Jurkat, Clone E6-1 (cell line): ENCODE measurements at regions not wholly inside any gene's neighbourhood (a gene's known extent, or its start where the extent isn't known, plus 50 kb on each side); places are given as distances from the start of the nearest gene placed in this dataset.
"Not testable (repeated sequence)": the region's sequence is repeated elsewhere in the genome, so short reads cannot be mapped to it uniquely, and the experiment has no call there.

Source experiments
- DNase-seq: peaks from one replicate; pipeline ENCODE4 v3.0.0-alpha.2; 2011; ENCODE audit warnings: low read depth, low spot score
- H3K4me3 ChIP-seq: 2 replicates; pipeline ENCODE4 v1.5.1; 2011; ENCODE audit warnings: mild to moderate bottlenecking, low read length, control low read depth, moderate library complexity

DNA sequence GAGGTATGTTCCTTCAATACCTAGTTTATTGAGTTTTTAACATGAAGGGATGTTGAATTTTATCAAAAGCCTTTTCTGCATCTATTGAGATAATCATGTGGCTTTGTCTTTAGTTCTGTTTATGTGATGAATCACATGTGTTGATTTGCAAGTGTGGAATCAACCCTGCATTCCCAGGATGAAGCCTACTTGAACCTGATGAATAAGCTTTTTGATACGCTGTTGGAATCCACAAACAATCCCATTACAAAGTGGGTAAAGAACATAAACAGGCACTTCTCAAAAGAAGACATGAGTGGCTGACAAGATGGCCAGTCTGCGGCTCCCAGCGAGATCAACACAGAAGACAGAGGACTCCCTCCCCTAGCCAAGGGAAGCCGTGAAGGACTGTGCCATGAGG lies 156.0 kb downstream of the SPATA18 start:
- H3K4me3 ChIP-seq, DNase-seq: not testable (repeated sequence)

DNA sequence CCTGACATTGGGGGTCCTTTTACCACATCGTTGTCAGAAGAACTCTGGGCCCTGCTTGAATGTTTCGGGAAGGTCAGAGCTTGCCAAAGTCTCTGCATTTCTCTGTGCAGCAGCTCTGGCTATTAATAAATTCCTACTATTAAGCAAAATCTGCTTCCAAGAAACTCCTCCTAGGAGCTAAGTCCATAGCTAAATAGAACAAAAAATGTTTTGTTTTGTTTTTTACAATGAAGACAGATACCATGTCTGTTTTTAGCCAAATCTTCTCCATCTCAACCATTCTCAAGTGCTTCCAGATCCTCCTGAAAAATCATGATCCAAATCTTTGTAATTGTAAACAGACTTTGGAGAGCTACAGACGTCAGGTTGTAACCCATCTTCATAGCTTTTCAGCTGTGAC lies 161.6 kb downstream of the SPATA18 start:
- DNase-seq, result no peak

DNA sequence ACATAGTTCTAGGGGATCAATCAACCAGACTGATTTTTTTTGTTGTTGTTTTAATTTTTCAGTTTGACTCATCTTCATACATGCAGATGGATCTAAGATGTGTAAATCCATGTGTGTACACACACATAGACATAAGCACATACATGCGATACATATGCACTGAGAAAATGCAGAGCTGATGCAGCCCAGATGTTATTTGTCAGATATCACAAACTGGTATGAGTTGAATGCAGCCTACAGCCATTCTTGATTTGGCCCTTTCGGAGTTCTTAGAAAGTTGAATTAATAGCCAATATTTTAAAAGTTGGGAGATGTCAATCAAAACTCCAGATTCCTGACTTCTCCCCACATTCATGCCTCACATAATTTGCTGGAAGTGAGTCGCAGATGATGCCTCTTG lies 180.4 kb downstream of the SPATA18 start:
- no peak overlapping the region for H3K4me3 ChIP-seq
- DNase-seq, result no peak

More for the DNA sequence above, 161.6 kb downstream of the SPATA18 start:
- H3K4me3 ChIP-seq, result no peak overlapping the region

DNA sequence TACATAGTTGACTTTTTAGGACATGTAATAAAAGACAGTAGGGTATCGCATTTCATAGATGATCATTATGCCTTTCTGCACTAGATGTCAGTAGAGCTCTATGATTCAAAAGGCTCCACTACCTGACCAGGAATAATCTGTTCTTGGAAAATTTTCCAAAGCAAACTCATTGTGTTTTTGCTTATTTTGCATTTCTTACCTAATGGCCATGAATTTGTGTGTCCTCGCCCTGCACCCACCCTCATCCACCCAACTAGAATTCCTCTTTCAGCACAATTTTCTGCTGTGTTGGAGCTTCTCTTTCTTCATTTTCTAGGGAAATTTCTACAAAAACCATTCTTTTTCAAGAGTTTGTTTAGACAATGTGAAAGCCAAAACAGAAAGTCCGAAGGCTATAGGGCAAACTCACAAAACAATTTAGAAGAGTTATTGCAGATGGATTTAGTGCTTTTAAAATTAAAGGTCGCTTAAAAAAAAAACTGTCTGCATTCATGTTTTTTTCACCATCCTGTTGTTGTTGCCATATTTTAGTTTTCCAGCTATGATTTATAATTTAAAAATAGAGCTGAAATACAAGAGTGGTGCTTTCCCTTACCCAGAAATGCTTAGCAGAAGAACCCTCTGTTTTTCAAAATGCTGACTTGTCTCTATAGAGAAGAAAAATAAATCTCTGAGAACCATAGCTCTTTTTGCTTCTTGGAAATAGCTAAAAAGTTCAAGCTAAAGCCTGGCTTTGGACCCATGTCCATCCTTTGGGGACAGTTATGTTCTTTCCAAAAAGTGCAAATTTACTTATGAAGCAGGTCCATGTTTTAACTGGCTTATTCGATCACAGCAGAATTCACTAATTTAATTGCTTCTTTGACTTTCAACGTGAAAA lies 183.7 kb downstream of the SPATA18 start:
- no peak for DNase-seq
- no peak overlapping the region for H3K4me3 ChIP-seq

DNA sequence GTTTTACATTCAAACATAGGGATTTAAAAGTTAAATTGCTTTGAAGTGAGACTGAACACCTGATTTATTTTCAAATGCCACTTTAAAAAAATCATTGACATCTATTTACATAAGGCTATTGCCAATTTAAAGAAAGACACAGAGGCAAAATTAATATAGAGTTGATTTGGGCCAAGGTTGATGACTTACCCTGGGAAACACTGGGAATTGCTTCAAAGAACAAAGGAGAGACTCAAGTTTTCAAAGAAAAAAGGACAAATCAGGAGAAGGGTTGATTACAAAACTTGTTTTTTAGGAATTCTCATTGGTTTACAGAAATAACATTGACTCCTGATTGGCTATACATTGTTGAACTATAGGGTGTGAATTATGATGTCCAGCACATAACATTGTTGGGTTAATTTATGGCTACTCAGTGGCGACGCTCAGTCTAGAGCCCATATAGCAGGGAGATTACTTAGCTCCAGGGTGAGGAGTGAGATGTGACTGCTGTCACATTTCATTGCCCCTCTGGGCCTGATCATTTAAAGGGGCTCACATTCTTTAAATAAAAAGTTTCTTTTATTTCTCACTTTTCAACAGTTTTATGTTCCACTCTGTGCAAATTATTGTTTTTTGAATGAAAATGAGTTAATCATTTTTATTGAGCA lies 184.6 kb downstream of the SPATA18 start:
- no peak for DNase-seq
- H3K4me3 ChIP-seq, result no peak overlapping the region

DNA sequence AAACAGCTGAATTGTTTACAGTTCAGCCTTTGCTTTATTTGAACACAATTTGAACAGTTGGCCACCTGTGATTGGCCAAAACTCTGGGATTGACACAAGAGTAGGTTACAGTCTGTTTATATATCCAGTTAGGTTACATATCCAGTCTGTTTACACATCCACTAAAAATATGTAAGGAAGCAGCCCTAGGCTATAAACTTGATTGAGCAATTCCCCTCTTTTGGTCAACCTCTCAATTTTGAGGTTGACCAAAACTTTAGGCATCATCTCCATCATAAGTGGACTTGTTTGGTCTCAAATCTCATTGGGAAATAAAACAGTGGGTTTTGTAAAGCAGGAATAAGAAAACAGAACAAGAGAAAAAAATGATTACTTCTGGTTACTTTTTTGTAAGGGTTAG lies 190.8 kb downstream of the SPATA18 start:
- no peak for DNase-seq
- no peak overlapping the region for H3K4me3 ChIP-seq

DNA sequence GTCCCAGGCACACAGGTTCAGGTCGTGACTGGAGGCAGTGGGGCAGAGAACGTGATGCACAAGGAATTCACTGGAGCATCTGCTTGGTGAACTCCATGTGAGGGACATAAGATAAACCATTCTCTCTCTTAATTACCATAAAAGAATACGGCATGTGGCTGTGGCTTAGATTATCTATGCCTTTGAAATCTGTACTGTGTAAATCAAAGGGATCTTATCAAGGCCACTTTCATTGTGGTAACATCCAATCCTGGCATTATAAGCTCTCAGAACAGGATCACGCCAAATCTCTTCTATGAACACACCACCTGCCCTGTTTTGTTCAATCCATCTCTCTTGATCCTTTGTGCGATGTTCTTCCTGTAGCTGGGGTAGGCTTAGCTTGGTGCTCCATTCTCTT lies 192.3 kb downstream of the SPATA18 start:
- no peak overlapping the region for H3K4me3 ChIP-seq
- DNase-seq, result no peak

DNA sequence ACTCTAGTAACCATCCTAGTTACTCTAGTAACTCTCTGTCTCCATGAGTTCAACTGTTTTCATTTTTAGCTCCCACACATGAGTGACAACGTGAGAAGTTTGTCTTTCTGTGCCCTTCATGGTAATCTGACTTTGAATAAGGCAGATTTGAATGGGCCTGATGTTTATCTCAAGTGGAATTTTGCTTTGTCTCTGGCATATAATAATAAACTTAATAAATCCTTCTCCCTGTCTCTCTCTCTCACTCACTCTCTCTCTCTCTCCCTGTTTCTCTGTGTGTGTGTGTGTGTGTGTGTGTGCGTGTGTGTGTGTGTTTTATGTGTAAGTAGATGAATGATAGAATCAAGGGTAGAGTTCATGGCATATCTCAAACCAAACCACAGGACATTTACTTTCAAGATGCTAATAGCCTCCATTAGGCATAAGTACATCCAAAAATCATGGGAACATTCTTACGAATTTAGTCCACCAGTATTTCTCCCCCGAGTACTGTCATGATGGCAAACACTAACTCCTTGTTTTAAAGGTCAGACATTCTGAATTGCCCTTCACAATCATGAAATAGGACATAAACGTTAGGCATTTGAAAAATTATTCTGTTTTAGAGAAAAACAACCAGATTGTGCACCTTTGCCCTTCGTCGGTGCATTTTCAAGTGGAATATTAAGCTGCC lies 193.1 kb downstream of the SPATA18 start:
- H3K4me3 ChIP-seq, result no peak overlapping the region
- no peak for DNase-seq

DNA sequence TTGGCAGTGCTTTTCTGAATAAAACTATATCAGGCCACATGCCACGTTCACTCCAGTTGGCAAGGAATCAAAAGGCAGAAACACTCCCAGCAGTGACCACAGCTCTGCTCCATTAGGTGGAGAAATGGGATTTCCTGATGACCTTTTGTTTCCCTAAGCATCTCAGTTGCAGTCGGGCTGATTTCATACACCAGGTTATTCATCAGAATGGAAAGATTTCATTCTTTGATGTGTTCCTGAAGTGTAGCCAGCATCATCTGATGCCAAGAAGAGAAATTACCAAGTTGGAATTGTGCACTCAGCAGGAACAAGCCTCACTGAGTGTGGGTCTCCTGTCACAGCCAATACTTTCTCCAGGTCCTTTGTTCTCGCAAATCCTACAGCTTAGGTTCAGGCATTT lies 193.7 kb downstream of the SPATA18 start:
- no peak overlapping the region for H3K4me3 ChIP-seq
- DNase-seq, result no peak

DNA sequence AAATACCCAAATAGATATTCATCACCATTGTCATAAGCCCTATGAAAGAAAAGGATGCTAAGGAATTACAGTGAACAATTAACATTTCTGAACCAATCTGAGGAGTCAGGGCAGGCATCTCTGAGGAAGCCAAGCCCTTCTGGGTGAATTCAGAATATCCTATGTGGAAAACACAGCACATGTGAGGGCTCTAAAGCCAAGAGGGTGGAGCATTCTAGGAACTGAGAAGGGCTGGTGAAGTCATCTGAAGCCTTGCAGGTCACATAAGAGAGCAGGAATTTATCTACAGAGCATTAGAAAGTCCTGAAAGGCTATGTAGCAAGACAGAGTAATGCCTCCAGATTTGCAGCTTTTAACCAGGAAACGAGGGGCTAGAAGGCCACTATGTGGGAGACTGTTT lies 195.7 kb downstream of the SPATA18 start:
- DNase-seq, result no peak
- no peak overlapping the region for H3K4me3 ChIP-seq

DNA sequence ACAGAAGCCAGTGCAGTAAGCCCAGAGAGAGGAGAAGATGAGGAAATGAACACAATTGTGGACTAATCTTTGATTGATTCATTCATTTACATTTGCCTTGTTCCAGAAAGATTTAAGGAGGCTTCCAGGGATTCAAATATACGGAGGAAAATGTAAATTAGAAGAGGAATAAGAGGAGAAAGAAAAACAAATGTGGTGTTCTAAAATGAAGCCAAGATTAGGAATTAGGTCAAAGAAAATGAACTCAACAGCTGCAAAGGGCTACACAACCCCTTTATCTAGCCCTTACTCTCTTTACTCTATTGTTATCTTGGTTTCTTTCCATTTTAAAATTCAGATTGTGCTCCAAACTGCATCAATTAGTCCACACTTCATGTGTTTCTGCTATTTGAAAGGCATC lies 196.8 kb downstream of the SPATA18 start:
- H3K4me3 ChIP-seq, result no peak overlapping the region
- DNase-seq, result no peak

DNA sequence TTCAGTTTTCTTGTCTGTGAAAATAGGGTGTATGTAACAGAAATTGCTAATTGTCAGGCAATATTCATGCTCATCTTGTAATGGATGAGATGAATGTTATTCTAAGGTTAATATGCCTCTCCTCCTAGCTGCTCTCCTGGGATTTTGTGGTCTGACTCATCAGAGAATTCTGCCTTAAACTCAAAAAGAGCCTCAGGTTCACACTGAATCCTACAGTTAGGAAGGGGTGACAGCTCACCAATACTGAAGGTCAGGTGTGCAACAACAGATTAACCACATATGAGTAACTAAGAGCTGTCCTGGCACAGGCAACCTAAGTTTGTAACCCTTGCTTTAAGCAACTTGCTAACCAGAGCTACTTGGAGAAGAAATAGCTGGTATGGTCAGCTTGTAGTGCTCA lies 197.7 kb downstream of the SPATA18 start:
- no peak overlapping the region for H3K4me3 ChIP-seq
- DNase-seq, result no peak

DNA sequence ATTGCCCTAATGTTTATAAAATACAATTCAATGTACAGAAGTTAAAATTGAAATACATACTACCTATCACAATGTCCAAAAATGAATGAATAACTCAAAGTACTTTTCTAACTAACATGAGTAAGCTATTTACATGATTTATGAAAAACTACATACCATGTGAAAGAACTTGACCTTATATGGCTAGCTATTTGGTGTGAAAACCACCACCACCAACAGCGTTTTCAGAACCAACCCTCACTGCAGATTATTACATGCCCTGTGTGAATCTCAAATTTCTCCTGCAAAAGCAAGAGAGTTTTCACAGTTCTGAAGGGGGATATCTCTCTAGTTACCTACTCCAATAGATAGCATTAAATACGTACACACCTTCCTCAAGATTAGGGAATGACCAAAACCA lies 198.5 kb downstream of the SPATA18 start:
- no peak for DNase-seq
- H3K4me3 ChIP-seq, result no peak overlapping the region

DNA sequence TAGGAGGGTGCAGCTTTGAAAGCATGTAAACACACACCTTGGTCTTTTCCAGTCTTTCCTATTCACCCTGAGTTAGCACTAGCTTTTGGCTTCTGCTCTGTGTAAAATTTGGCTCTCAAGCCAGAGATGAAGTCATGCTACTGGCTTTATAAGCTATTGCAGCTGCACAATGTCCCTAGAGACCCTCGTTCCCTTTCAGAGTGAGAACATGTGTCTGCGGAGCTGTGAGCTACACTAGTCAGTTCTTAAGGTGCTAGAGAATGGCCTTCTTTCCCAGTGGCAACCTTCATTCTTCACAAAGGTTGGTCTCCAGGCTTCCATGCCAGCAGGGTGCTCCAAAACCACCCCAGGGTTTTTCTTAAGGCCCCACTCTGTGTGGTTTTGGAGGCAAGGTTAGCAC lies 199.1 kb downstream of the SPATA18 start:
- DNase-seq, result no peak
- no peak overlapping the region for H3K4me3 ChIP-seq

DNA sequence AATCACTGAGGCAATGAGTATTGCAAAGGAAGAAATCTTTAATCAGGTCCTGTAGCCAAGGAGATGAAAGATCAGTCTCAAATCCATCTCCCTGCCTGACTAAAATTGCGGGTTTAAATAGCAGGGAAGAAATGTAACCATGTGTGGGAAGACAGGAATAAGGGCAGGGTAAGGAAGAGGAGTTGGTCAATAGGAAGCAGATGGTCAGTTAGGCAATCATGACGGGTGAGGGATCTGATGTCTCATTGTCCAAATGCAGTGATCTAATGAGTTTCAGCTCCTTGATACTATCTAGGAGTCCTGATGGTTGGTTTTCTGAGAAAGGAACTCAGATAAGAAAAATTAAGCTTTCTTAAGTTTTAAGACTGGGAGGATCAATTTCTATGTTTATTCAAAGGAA lies 200.8 kb downstream of the SPATA18 start:
- no peak for DNase-seq
- no peak overlapping the region for H3K4me3 ChIP-seq

DNA sequence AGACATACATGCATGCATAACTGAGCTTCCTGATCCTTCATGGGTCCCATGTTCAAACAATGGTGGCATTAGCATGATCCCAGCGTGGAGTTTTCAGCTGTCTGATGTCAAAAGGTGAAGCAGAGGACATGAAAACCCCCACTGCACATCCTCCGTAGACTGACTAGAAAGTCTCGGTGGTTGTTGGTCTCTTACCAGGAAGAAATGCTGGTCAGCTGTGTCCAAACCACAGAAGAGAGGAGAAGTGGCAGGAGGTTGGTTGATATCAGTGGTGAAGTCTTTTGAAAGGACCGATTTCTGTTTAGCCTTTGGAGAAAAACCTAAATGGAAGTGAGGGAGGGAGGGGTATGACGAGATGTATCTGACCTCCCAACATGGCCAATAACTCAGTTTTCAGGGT lies 201.9 kb downstream of the SPATA18 start:
- no peak overlapping the region for H3K4me3 ChIP-seq
- no peak for DNase-seq

DNA sequence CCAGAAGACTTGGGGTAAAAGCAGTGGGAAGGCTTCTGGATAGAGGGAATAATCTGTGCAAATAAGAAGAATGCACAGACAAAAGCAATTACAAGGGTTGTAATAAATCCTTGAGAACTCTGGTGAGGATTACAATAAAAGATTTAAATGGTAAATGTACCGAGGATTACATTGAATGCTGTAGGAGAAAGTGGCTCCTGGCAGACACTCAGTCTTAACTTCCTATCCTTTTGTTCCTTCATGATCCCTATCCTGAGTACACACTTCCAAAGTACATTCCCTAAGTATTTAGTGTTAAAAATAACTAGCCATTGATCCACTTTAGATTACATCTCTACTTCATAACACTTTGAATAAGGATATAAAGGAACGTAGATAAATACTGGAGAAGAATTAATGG lies 205.4 kb downstream of the SPATA18 start:
- no peak overlapping the region for H3K4me3 ChIP-seq
- DNase-seq, result no peak

DNA sequence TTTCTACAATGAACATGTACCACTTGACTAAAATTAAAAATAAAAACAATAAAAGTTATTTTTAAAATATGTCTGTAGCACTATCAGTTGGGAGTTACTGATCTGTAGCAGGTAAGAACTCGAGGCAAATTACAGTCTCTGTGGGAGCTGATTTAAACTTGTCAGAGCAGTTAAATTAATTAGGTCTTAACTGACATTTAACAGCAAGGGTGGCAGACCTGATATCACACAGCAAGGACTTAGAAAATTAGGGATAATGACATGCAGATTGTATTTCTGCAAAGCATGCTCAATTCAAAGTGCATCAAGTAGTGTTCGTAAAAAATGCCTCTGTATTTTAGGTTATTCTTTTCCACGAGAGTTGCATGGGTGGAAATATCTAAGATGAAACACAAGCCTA lies 208.9 kb downstream of the SPATA18 start:
- DNase-seq, result no peak
- no peak overlapping the region for H3K4me3 ChIP-seq

DNA sequence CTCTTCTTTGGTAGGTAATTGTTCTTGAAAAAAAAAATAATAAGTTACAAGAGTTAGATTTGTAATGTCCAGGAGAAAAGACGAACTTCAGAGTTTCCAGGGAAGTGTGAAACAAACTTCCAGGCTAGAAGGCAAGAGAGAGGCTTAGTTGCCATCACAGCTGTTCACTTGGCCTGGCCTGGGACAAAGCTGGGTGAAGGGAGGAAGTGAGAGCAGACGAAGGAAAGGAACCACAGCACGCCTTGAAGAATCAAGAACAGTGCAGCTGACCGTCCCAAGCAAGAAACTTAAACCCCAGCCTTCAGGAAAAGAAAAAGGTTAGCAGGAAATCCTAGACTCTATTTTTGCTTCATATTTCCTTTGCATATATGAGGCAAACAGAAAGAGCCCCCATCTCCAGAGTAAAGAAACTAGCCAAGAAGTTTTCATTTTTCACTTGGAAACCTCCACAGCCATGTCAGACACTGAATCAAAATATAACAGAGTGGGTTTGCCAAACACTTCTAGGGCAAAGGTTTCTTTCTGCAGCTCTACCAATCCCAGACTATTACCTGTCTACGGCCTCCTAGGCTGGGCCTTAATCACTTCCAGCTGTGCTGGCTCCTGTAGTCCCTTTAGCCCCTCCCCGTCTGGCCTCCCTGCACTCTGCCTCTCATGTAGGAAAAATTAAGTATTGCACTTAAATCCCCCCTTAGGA lies 209.6 kb downstream of the SPATA18 start:
- no peak for DNase-seq
- H3K4me3 ChIP-seq, result no peak overlapping the region

DNA sequence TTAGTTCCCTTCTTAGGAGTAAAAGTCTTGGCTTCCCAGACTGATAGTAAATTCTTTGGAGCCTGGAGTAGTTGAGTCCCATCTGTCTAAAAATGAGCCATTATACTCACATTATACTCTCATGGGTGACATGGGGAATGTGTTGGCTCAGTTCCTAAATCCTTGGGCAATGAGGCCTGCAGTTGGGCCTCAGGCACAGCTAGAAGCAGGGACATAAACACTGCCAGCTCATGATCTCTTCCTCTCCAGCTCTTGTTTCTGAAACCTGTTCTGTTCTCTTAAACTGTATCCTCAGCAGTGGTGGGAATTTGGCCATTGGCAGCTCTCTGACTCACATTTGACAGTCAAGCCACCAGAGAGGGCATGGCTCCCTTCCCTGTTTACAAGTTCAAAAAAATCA lies 212.5 kb downstream of the SPATA18 start:
- no peak overlapping the region for H3K4me3 ChIP-seq

More for the DNA sequence above, 212.5 kb downstream of the SPATA18 start:
- DNase-seq, result no peak
